ENCODE measurements at regions not wholly inside any gene's neighbourhood (a gene's known extent, or its start where the extent isn't known, plus 50 kb on each side); places are given as distances from the start of the nearest gene placed in this dataset.

DNA sequence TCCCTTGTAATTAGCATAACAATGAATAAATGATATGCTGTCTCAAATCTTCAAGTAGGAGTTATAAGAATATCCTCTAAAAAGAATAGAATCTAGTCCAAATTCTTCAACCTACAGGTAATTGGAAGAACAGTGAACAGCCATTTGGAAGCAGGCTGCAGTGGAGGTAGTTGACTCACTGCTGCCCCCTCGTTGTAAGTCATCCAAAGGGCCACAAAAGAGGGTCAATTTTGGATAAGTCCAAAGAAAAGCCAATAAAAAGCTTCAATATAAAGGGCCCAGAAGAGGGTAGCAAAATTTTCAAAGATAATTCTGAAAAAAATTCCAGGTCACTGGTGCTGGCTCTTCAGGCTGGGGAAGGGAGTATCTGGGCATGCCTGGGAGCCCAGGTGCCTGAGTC is 60.8 kb upstream of the SSTR4 start:
- no peak overlapping the region for H3K9ac ChIP-seq (ENCODE audit: low read length in 2 of 2)
- H3K27ac ChIP-seq (ENCODE audit: low read length), result no peak overlapping the region
- peaks cover 2 to 4% of the 10 kb centered on the region in 2 donors for H3K27me3 ChIP-seq (ENCODE audit: control insufficient read depth in 1 of 2, insufficient read depth in 2 of 2, low read length in 2 of 2)
- H3K9me3 ChIP-seq (ENCODE audit: control insufficient read depth in 2 of 2, low read length in 2 of 2), result no peaks in the 10 kb centered on the region
- no peak overlapping the region for H3K4me3 ChIP-seq (ENCODE audit: low read length in 2 of 2)
- H3K4me1 ChIP-seq (ENCODE audit: control insufficient read depth, insufficient read depth, low read length), result peaks cover 3% of the 10 kb centered on the region
- H3K36me3 ChIP-seq (ENCODE audit: control insufficient read depth in 2 of 2, insufficient read depth in 2 of 2, low read length in 2 of 2), result no peaks in the 10 kb centered on the region

DNA sequence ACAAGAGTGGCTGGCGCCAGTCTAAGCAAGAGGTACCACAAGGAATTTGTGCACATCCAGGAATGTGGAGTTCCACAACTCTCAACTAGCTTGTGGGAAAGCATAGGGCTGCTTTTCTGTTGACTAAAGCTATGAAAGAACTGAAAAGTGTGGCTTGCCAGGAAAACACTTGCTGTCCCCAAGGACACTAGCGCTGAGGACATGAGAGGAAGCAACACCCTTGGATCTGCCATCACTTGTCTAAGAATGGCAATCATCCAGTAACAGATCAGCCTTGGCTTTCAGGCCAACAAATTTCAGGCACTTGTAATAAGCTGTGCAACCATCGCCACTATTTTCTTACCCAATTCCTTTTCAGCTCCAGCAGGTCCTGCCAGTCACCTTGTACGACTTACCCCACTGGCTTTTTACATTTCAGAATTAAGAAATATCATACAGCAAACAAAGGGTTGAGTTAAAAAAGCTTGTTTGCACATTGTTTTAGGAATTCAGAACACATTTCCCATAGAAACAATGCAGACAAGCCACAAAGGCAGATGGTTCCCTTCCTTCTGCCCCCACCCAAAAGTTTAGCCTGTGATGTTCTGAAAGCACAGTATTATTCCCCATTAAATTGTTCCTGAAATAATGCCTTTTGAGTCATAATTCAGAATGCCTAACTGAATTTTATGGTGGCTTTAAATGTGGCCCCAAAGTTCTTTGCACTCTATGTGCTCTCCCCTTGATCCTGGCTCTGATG is 57.9 kb upstream of the SSTR4 start:
- Histone ChIP-seq H3K9ac (ENCODE audit: low read length in 2 of 2) (no peak overlapping the region), H3K36me3 (ENCODE audit: control insufficient read depth in 2 of 2, insufficient read depth in 2 of 2, low read length in 2 of 2) (no peaks in the 10 kb centered on the region), H3K9me3 (ENCODE audit: control insufficient read depth in 2 of 2, low read length in 2 of 2) (no peaks in the 10 kb centered on the region), H3K4me3 (ENCODE audit: low read length in 2 of 2) (no peak overlapping the region), H3K27ac (ENCODE audit: low read length) (no peak overlapping the region), H3K4me1 (ENCODE audit: control insufficient read depth, insufficient read depth, low read length) (peaks cover 3% of the 10 kb centered on the region), H3K27me3 (ENCODE audit: control insufficient read depth in 1 of 2, insufficient read depth in 2 of 2, low read length in 2 of 2) (peaks cover 2 to 4% of the 10 kb centered on the region in 2 donors)

DNA sequence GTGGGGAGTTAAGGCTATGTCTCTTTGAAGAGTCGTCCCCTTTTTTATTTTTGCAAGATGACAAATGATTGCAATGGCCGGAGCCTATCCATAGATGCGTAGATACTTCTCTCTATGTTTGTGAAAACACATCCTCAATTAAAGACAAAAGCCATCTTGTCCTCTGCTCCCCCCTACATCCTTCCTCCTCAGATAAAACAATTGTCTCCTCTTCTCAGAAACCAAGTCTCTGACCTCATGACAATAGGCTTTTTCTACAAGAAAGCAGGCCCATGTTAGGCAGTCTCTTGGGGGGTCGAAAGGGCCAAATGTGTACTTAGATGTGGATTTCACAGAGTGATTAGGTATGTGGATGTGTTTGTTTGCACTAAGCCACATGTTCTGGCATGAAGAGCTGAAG is 51.1 kb upstream of the SSTR4 start:
- Histone ChIP-seq H3K9ac (ENCODE audit: low read length in 2 of 2) (no peak overlapping the region), H3K27ac (ENCODE audit: low read length) (no peak overlapping the region), H3K36me3 (ENCODE audit: control insufficient read depth in 2 of 2, insufficient read depth in 2 of 2, low read length in 2 of 2) (no peaks in the 10 kb centered on the region), H3K27me3 (ENCODE audit: control insufficient read depth in 1 of 2, insufficient read depth in 2 of 2, low read length in 2 of 2) (no peaks in the 10 kb centered on the region), H3K4me1 (ENCODE audit: control insufficient read depth, insufficient read depth, low read length) (no peaks in the 10 kb centered on the region), H3K9me3 (ENCODE audit: control insufficient read depth in 2 of 2, low read length in 2 of 2) (no peaks in the 10 kb centered on the region), H3K4me3 (ENCODE audit: low read length in 2 of 2) (no peak overlapping the region)

DNA sequence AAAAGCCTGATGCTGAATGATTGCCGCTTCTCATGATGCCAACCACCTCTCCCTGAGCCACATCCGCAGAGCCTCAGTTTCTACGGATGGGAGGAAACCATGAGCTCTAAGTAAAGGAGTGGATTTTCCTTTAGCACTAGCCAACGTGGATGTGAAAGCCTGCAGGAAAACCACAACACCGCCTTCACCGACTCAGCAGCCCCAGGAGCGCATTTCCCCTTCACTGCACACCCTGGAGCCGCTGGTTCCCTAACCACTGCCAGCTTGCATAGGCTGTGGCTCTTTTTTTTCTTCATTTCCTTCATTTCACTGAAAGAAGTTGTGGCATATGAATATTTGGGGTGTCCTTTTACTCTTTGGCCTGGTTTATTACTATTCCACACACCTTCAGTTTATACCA is 50.5 kb upstream of the SSTR4 start:
- no peak overlapping the region for H3K9ac ChIP-seq (ENCODE audit: low read length in 2 of 2)
- no peaks in the 10 kb centered on the region for H3K9me3 ChIP-seq (ENCODE audit: control insufficient read depth in 2 of 2, low read length in 2 of 2)
- H3K27ac ChIP-seq (ENCODE audit: low read length), result no peak overlapping the region
- no peaks in the 10 kb centered on the region for H3K36me3 ChIP-seq (ENCODE audit: control insufficient read depth in 2 of 2, insufficient read depth in 2 of 2, low read length in 2 of 2)
- no peaks in the 10 kb centered on the region for H3K4me1 ChIP-seq (ENCODE audit: control insufficient read depth, insufficient read depth, low read length)
- no peak overlapping the region for H3K4me3 ChIP-seq (ENCODE audit: low read length in 2 of 2)
- no peaks in the 10 kb centered on the region for H3K27me3 ChIP-seq (ENCODE audit: control insufficient read depth in 1 of 2, insufficient read depth in 2 of 2, low read length in 2 of 2)

DNA sequence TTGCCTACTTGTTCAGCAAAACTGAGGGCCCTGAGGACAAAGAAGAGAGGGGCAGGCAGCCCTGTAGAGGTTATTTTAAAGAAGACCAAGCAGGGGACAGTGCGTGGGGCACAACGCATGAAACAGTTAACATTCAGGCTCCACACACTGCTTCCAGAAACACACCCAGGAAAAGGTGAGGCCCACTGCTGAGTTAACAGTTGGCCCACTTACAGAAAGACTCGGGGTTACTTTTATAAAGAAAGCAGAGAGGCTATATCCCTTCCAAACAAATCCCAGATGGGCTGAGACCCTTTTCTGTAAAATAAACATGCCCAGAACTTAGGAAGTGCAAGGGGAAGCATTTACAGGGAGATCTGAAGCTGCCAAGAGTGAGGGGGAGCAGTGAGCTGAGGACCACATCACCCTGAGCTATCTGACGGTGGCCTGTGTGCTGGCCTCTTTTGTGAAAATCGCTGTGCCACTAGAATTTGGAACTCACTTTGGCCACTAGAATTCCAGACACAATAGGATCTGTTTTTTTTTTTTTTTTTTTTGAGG is 49.8 kb upstream of the SSTR4 start:
- Histone ChIP-seq H3K27ac (ENCODE audit: low read length) (no peak overlapping the region), H3K4me1 (ENCODE audit: control insufficient read depth, insufficient read depth, low read length) (no peaks in the 10 kb centered on the region), H3K36me3 (ENCODE audit: control insufficient read depth in 2 of 2, insufficient read depth in 2 of 2, low read length in 2 of 2) (no peaks in the 10 kb centered on the region), H3K9ac (ENCODE audit: low read length in 2 of 2) (no peak overlapping the region), H3K9me3 (ENCODE audit: control insufficient read depth in 2 of 2, low read length in 2 of 2) (no peaks in the 10 kb centered on the region), H3K4me3 (ENCODE audit: low read length in 2 of 2) (no peak overlapping the region), H3K27me3 (ENCODE audit: control insufficient read depth in 1 of 2, insufficient read depth in 2 of 2, low read length in 2 of 2) (no peaks in the 10 kb centered on the region)

Data from stomach smooth muscle (tissue), 2 donors.